Retinal pigment epithelial cell (primary cell): ENCODE measurements at regions not wholly inside any gene's neighbourhood (a gene's known extent, or its start where the extent isn't known, plus 50 kb on each side); places are given as distances from the start of the nearest gene placed in this dataset.

ENCODE experiments used
- DNase-seq: peaks from one replicate; pipeline ENCODE4 v3.0.0-alpha.2; 2010; ENCODE audit warnings: low read depth
- H3K4me3 ChIP-seq: 2 replicates; pipeline ENCODE4 v1.5.1; 2011; ENCODE audit warnings: mild to moderate bottlenecking, low read length, control low read depth, moderate library complexity
- CTCF ChIP-seq: conservative IDR thresholded peaks from 2 replicates; pipeline ENCODE4 v1.5.1; 2011; ENCODE audit warnings: low read depth, low read length, control low read depth, inconsistent platforms

- no peak overlapping the region for H3K4me3 ChIP-seq
- peak; percentile 54 for TF ChIP-seq CTCF
- DNase-seq, result no peak
Observed at GRCh38 chr4:24032371-24032989, 142.6 kb upstream of the PPARGC1A start.

GRCh38 chr4:24026596-24026995 is 136.7 kb upstream of the PPARGC1A start:
- no peak for TF ChIP-seq CTCF
- H3K4me3 ChIP-seq, result no peak overlapping the region
- DNase-seq, result no peak

GRCh38 chr4:24024605-24025004 is 134.8 kb upstream of the PPARGC1A start:
- DNase-seq, result peak; percentile 78
- TF ChIP-seq CTCF, result no peak
- no peak overlapping the region for H3K4me3 ChIP-seq

GRCh38 chr4:24024157-24024556 is 134.3 kb upstream of the PPARGC1A start:
- TF ChIP-seq CTCF, result no peak
- peak; percentile 60 for DNase-seq

GRCh38 chr4:24015782-24016181 is 125.9 kb upstream of the PPARGC1A start:
- H3K4me3 ChIP-seq, result no peak overlapping the region
- TF ChIP-seq CTCF, result no peak
- no peak for DNase-seq

More at GRCh38 chr4:24024157-24024556, 134.3 kb upstream of the PPARGC1A start:
- H3K4me3 ChIP-seq, result no peak overlapping the region

GRCh38 chr4:24013668-24014422 is 124.0 kb upstream of the PPARGC1A start:
- H3K4me3 ChIP-seq, result no peak overlapping the region
- TF ChIP-seq CTCF, result no peak
- no peak for DNase-seq

GRCh38 chr4:24010994-24011393 is 121.1 kb upstream of the PPARGC1A start:
- no peak for DNase-seq
- no peak for TF ChIP-seq CTCF

More at GRCh38 chr4:24010994-24011393, 121.1 kb upstream of the PPARGC1A start:
- no peak overlapping the region for H3K4me3 ChIP-seq
